Loucy (cell line): ENCODE measurements at regions not wholly inside any gene's neighbourhood (a gene's known extent, or its start where the extent isn't known, plus 50 kb on each side); places are given as distances from the start of the nearest gene placed in this dataset.

Experiments used
- H2AFZ ChIP-seq: fragments of 200-600 bp; sonication (generic); 2 replicates; pipeline ENCODE4 v1.6.0; 2016; ENCODE audit warnings: antibody characterized with exemption, mild to moderate bottlenecking, low read length, moderate library complexity
- H3F3A ChIP-seq: fragments of 200-600 bp; 2 replicates; pipeline ENCODE4 v1.6.0; 2016; ENCODE audit warnings: antibody characterized with exemption, low read depth, mild to moderate bottlenecking
- H3K27me3 ChIP-seq: fragments of 200-600 bp; sonication (generic); 2 replicates; pipeline ENCODE4 v1.6.1; 2014; ENCODE audit warnings: low read length, mild to moderate bottlenecking; ENCODE audit not compliant: insufficient read depth, poor library complexity, severe bottlenecking
- H3K36me3 ChIP-seq: fragments of 200-600 bp; sonication (generic); 2 replicates; pipeline ENCODE4 v1.6.1; 2016; ENCODE audit warnings: low read length; ENCODE audit not compliant: insufficient read depth
- H3K4me1 ChIP-seq: fragments of 200-600 bp; sonication (generic); 2 replicates; pipeline ENCODE4 v1.5.1; 2014; ENCODE audit warnings: low read length, mild to moderate bottlenecking; ENCODE audit not compliant: insufficient read depth, poor library complexity, severe bottlenecking
- H3K4me2 ChIP-seq: fragments of 200-600 bp; sonication (generic); 2 replicates; pipeline ENCODE4 v1.6.0; 2014; ENCODE audit warnings: antibody characterized with exemption, low read length, low read depth, mild to moderate bottlenecking; ENCODE audit not compliant: poor library complexity, severe bottlenecking
- H3K4me3 ChIP-seq: fragments of 200-600 bp; sonication (generic); 2 replicates; pipeline ENCODE4 v1.5.1; 2014; ENCODE audit warnings: low read length, mild to moderate bottlenecking, mixed read lengths; ENCODE audit not compliant: poor library complexity, severe bottlenecking
- H3K79me2 ChIP-seq: fragments of 200-600 bp; sonication (generic); 2 replicates; pipeline ENCODE4 v1.6.1; 2014; ENCODE audit warnings: low read length; ENCODE audit not compliant: insufficient read depth
- H3K9ac ChIP-seq: fragments of 200-600 bp; sonication (generic); 2 replicates; pipeline ENCODE4 v1.6.0; 2014; ENCODE audit warnings: mild to moderate bottlenecking, low read depth, low read length, moderate library complexity; ENCODE audit not compliant: poor library complexity, severe bottlenecking
- H3K9me2 ChIP-seq: fragments of 200-600 bp; sonication (generic); replicated peaks from 2 replicates; pipeline ENCODE4 v1.6.1; 2016; ENCODE audit warnings: low read depth, low read length, mixed read lengths
- H3K9me3 ChIP-seq: fragments of 200-600 bp; sonication (generic); 2 replicates; pipeline ENCODE4 v1.6.1; 2014; ENCODE audit warnings: mild to moderate bottlenecking, antibody characterized with exemption, low read length, low read depth; ENCODE audit not compliant: insufficient read depth
- H4K20me1 ChIP-seq: fragments of 200-600 bp; sonication (generic); 2 replicates; pipeline ENCODE4 v1.6.0; 2014; ENCODE audit warnings: antibody characterized with exemption, low read length, mild to moderate bottlenecking; ENCODE audit not compliant: insufficient read depth, poor library complexity, severe bottlenecking
- EZH2phosphoT487 ChIP-seq: fragments of 200-600 bp; IDR thresholded peaks from 2 replicates; pipeline ENCODE4 v1.6.1; 2018; ENCODE audit warnings: antibody characterized with exemption, mild to moderate bottlenecking, moderate library complexity, borderline replicate concordance
- TF ChIP-seq, protein P1 (sequence below): fragments of 200-600 bp; sonication (generic); conservative IDR thresholded peaks from 2 replicates; pipeline ENCODE4 v1.5.1; 2014; ENCODE audit warnings: mild to moderate bottlenecking, antibody characterized with exemption, low read length

DNA sequence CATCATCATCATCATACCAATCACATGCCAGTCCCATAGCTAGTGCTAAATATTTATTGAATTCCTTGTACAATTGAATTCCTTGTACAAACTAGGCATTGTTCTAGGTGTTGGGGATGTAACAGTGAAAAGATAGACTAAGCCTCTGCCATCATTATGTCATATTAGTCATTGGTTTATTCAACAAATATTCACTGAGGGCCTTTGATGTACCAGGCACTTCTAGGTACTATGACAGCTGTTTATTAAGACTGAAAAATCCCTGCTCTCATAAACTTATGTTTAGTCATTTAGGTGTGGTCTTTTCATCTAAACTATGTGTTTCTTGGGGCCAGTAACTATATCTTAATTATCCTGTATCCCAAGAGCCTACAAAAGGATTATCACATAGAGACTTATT, 412.3 kb upstream of the ETAA1 start:
- Histone ChIP-seq H3K4me3 (no peak overlapping the region), H3K4me2 (no peak overlapping the region), H3K9me3 (no peaks in the 10 kb centered on the region), H3K79me2 (no peaks in the 10 kb centered on the region), H4K20me1 (no peaks in the 10 kb centered on the region), H3K36me3 (no peaks in the 10 kb centered on the region), H3K4me1 (no peaks in the 10 kb centered on the region), H3F3A (no peaks in the 10 kb centered on the region), H3K27me3 (no peaks in the 10 kb centered on the region), H3K9me2 (no peaks in the 10 kb centered on the region), H3K9ac (no peak overlapping the region), H2AFZ (no peak overlapping the region)
- TF ChIP-seq EZH2phosphoT487 = no peak
- TF ChIP-seq, protein P1, sequence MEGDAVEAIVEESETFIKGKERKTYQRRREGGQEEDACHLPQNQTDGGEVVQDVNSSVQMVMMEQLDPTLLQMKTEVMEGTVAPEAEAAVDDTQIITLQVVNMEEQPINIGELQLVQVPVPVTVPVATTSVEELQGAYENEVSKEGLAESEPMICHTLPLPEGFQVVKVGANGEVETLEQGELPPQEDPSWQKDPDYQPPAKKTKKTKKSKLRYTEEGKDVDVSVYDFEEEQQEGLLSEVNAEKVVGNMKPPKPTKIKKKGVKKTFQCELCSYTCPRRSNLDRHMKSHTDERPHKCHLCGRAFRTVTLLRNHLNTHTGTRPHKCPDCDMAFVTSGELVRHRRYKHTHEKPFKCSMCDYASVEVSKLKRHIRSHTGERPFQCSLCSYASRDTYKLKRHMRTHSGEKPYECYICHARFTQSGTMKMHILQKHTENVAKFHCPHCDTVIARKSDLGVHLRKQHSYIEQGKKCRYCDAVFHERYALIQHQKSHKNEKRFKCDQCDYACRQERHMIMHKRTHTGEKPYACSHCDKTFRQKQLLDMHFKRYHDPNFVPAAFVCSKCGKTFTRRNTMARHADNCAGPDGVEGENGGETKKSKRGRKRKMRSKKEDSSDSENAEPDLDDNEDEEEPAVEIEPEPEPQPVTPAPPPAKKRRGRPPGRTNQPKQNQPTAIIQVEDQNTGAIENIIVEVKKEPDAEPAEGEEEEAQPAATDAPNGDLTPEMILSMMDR = no peak

DNA sequence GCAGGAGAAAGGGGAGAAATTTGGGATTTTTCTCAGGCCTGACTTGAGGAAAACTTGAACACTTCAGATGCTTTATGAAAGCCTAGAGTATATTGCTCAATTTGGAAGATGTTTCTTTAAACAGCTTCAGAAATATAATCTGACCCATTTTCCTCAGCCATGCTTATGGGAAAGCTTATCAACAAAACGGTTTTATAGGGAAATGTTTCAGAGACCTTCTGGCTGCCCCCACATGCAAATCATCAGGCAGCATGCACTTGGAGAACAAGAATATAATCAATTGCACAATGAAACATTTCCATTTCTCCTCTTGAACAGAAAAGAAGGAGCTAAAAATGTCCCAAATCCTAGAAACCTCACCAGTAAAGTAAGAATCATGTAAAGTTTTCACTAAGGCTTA, 411.2 kb upstream of the ETAA1 start:
- no peaks in the 10 kb centered on the region for H3K9me3 ChIP-seq
- no peak overlapping the region for H3K4me2 ChIP-seq
- no peak overlapping the region for H2AFZ ChIP-seq
- no peaks in the 10 kb centered on the region for H3K36me3 ChIP-seq
- TF ChIP-seq EZH2phosphoT487 = no peak
- TF ChIP-seq, protein P1 = no peak
- H3K9me2 ChIP-seq = no peaks in the 10 kb centered on the region
- H3F3A ChIP-seq = no peaks in the 10 kb centered on the region
- H3K27me3 ChIP-seq = no peaks in the 10 kb centered on the region
- no peak overlapping the region for H3K4me3 ChIP-seq
- H4K20me1 ChIP-seq = no peaks in the 10 kb centered on the region
- H3K9ac ChIP-seq = no peak overlapping the region
- H3K79me2 ChIP-seq = no peaks in the 10 kb centered on the region
- no peaks in the 10 kb centered on the region for H3K4me1 ChIP-seq

DNA sequence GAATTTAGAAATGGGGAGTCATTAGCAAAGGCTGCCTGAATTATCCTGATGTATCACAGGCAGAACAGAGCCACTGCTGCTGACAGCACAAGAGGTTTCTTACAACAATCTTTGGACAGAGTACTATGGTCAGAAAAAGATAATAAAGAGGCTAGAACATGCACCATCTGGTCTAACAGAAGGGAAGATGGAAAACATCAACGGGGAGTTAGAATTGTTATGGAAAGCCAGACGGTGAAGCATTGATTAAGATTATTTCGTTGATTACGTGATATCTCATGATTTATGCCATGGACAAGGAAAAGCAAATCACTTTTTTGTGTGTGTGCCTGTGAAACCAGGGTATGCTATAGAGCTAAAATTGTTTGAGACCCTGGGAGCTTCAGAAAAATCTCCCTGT, 409.4 kb upstream of the ETAA1 start:
- Histone ChIP-seq H4K20me1 (no peaks in the 10 kb centered on the region), H3K9ac (no peak overlapping the region), H3F3A (no peaks in the 10 kb centered on the region), H3K4me1 (no peaks in the 10 kb centered on the region), H2AFZ (no peak overlapping the region), H3K4me2 (no peak overlapping the region), H3K36me3 (no peaks in the 10 kb centered on the region), H3K27me3 (no peaks in the 10 kb centered on the region), H3K9me3 (no peaks in the 10 kb centered on the region), H3K4me3 (no peak overlapping the region), H3K9me2 (no peaks in the 10 kb centered on the region), H3K79me2 (no peaks in the 10 kb centered on the region)
- TF ChIP-seq EZH2phosphoT487 = no peak
- TF ChIP-seq, protein P1 = no peak
